ENCODE measurements at regions not wholly inside any gene's neighbourhood (a gene's known extent, or its start where the extent isn't known, plus 50 kb on each side); places are given as distances from the start of the nearest gene placed in this dataset.
A peak's percentile ranks its signal among the peaks of the same experiment; 100 is the strongest.

DNA sequence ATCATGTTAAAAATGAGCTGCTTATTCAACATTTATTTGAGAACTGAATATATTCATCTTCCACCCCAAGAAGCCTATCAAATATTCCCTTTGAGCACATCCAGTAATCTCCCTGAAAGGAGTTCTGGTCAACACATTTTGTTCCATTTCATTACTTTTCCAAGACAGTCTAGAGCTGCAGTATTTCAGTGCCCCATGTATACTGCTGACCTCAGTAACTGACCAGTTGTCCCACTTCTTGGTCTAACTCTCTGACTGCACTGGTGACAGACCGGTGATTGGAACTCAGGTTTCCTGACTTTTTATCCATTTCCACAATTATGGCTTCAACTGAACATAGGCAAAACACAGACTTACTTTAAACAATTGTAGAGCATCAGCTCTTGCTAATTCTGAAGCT lies 206.8 kb upstream of the NPSR1 start:
- Histone ChIP-seq H3K56ac (ENCODE audit: insufficient read length, low read depth, low read length) (no peak overlapping the region), H4K5ac (ENCODE audit: insufficient read length, low read depth, low read length) (no peak overlapping the region), H2BK120ac (ENCODE audit: low read depth, low read length, poor library complexity, severe bottlenecking) (no peak overlapping the region), H4K20me1 (ENCODE audit: control insufficient read depth, insufficient read depth, insufficient read length) (no peaks in the 10 kb centered on the region), H2AK5ac (ENCODE audit: insufficient read length, low read length) (no peak overlapping the region), H3K4ac (ENCODE audit: low read depth, low read length) (no peak overlapping the region), H3K27me3 (ENCODE audit: insufficient read depth, low read length) (no peaks in the 10 kb centered on the region), H3K4me2 (ENCODE audit: insufficient read depth, insufficient read length, low read length) (no peak overlapping the region), H3K9me3 (ENCODE audit: control insufficient read depth, low read depth, low read length) (no peaks in the 10 kb centered on the region), H2BK12ac (ENCODE audit: insufficient read length, low read depth, low read length) (no peak overlapping the region), H3K9ac (ENCODE audit: extremely low read depth, insufficient read length, low read length) (no peak overlapping the region), H2BK15ac (ENCODE audit: low read depth, low read length) (no peak overlapping the region), H2AFZ (ENCODE audit: low read length) (no peak overlapping the region), H3K79me1 (ENCODE audit: insufficient read depth, low read depth, low read length, poor library complexity, severe bottlenecking) (no peaks in the 10 kb centered on the region), H3K18ac (ENCODE audit: insufficient read length, low read depth, low read length) (no peak overlapping the region), H3K23ac (ENCODE audit: insufficient read length, low read depth, low read length) (no peak overlapping the region), H2BK20ac (ENCODE audit: low read depth, low read length, poor library complexity, severe bottlenecking) (no peak overlapping the region), H4K91ac (ENCODE audit: insufficient read length, low read depth, low read length) (no peak overlapping the region), H2BK5ac (ENCODE audit: insufficient read length, low read length) (no peak overlapping the region), H3T11ph (ENCODE audit: low read length) (no peak overlapping the region), H3K27ac (ENCODE audit: insufficient read length, low read depth, low read length) (no peak overlapping the region), H4K8ac (replicated peaks; ENCODE audit: insufficient read length, low read depth, low read length) (no peak overlapping the region), H3K79me2 (ENCODE audit: insufficient read depth, low read length) (no peaks in the 10 kb centered on the region), H3K4me1 (ENCODE audit: insufficient read depth, low read length) (no peaks in the 10 kb centered on the region), H3K23me2 (ENCODE audit: insufficient read length, low read depth, low read length, poor library complexity, severe bottlenecking) (no peaks in the 10 kb centered on the region), H3K14ac (ENCODE audit: insufficient read depth, low read length) (no peak overlapping the region)
- no peaks in the 10 kb centered on the region for H3K27me3 Mint-ChIP-seq (ENCODE audit: low read depth)
- H3K27ac Mint-ChIP-seq = peak overlapping the region in 1 of 3 experiments; percentile 50; a peak in 1 of 7 replicates
- peaks cover 0 to 3% of the 10 kb centered on the region in 2 experiments; a peak in 1 of 5 replicates for H3K9me3 Mint-ChIP-seq
- no peak for DNase-seq
- peaks cover 4 to 7% of the 10 kb centered on the region in 2 experiments for H3K4me1 Mint-ChIP-seq
- TF ChIP-seq, protein P1, sequence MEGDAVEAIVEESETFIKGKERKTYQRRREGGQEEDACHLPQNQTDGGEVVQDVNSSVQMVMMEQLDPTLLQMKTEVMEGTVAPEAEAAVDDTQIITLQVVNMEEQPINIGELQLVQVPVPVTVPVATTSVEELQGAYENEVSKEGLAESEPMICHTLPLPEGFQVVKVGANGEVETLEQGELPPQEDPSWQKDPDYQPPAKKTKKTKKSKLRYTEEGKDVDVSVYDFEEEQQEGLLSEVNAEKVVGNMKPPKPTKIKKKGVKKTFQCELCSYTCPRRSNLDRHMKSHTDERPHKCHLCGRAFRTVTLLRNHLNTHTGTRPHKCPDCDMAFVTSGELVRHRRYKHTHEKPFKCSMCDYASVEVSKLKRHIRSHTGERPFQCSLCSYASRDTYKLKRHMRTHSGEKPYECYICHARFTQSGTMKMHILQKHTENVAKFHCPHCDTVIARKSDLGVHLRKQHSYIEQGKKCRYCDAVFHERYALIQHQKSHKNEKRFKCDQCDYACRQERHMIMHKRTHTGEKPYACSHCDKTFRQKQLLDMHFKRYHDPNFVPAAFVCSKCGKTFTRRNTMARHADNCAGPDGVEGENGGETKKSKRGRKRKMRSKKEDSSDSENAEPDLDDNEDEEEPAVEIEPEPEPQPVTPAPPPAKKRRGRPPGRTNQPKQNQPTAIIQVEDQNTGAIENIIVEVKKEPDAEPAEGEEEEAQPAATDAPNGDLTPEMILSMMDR (conservative IDR thresholded peaks at IDR 0.05) = no peak
- H3K4me3 Mint-ChIP-seq = no peak overlapping the region
- H3K36me3 Mint-ChIP-seq (ENCODE audit: insufficient read depth in 1 of 3, low read depth in 3 of 3) = no peaks in the 10 kb centered on the region
- WGBS (ENCODE audit: extremely low coverage, insufficient read length, low lambda C conversion rate) = no CpG with 5 or more reads among the region's 1 CpG

All from H9 (cell line).